ENCODE measurements at regions not wholly inside any gene's neighbourhood (a gene's known extent, or its start where the extent isn't known, plus 50 kb on each side); places are given as distances from the start of the nearest gene placed in this dataset.

GRCh38 chr19:5392486-5392885 is 51.9 kb upstream of the PTPRS start:
- H3K4me3 ChIP-seq (ENCODE audit: low read depth, low read length): no peak overlapping the region
- H3K27me3 ChIP-seq (ENCODE audit: control insufficient read depth, insufficient read depth, low read length): peaks cover 22% of the 10 kb centered on the region
- H3K36me3 ChIP-seq (ENCODE audit: control insufficient read depth, insufficient read depth, low read length): no peaks in the 10 kb centered on the region
- no peak for DNase-seq (ENCODE audit: low read depth)
- TF ChIP-seq CTCF (IDR thresholded peaks at IDR 0.05; ENCODE audit: insufficient read depth, low read length, poor library complexity, severe bottlenecking): no peak

- Histone ChIP-seq H3K4me3 (ENCODE audit: low read depth, low read length) (no peak overlapping the region), H3K36me3 (ENCODE audit: control insufficient read depth, insufficient read depth, low read length) (no peaks in the 10 kb centered on the region), H3K27me3 (ENCODE audit: control insufficient read depth, insufficient read depth, low read length) (peaks cover 27% of the 10 kb centered on the region)
- no peak for DNase-seq (ENCODE audit: low read depth)
- TF ChIP-seq CTCF (IDR thresholded peaks at IDR 0.05; ENCODE audit: insufficient read depth, low read length, poor library complexity, severe bottlenecking): no peak
These were observed 52.5 kb upstream of the PTPRS start for GRCh38 chr19:5393088-5393487.

GRCh38 chr19:5394551-5395505 is 54.2 kb upstream of the PTPRS start:
- H3K27me3 ChIP-seq (ENCODE audit: control insufficient read depth, insufficient read depth, low read length): peaks cover 27% of the 10 kb centered on the region
- H3K36me3 ChIP-seq (ENCODE audit: control insufficient read depth, insufficient read depth, low read length): no peaks in the 10 kb centered on the region
- no peak for TF ChIP-seq CTCF (IDR thresholded peaks at IDR 0.05; ENCODE audit: insufficient read depth, low read length, poor library complexity, severe bottlenecking)
- no peak for DNase-seq (ENCODE audit: low read depth)
- no peak overlapping the region for H3K4me3 ChIP-seq (ENCODE audit: low read depth, low read length)

- peaks cover 27% of the 10 kb centered on the region for H3K27me3 ChIP-seq (ENCODE audit: control insufficient read depth, insufficient read depth, low read length)
- no peak for TF ChIP-seq CTCF (IDR thresholded peaks at IDR 0.05; ENCODE audit: insufficient read depth, low read length, poor library complexity, severe bottlenecking)
These were observed 54.9 kb upstream of the PTPRS start for GRCh38 chr19:5395556-5395955.

GRCh38 chr19:5396096-5396939 is 55.7 kb upstream of the PTPRS start:
- H3K27me3 ChIP-seq (ENCODE audit: control insufficient read depth, insufficient read depth, low read length): peaks cover 27% of the 10 kb centered on the region
- DNase-seq (ENCODE audit: low read depth): no peak
- no peak overlapping the region for H3K4me3 ChIP-seq (ENCODE audit: low read depth, low read length)
- TF ChIP-seq CTCF (IDR thresholded peaks at IDR 0.05; ENCODE audit: insufficient read depth, low read length, poor library complexity, severe bottlenecking): no peak
- no peaks in the 10 kb centered on the region for H3K36me3 ChIP-seq (ENCODE audit: control insufficient read depth, insufficient read depth, low read length)

More at GRCh38 chr19:5395556-5395955, 54.9 kb upstream of the PTPRS start:
- no peak overlapping the region for H3K4me3 ChIP-seq (ENCODE audit: low read depth, low read length)
- no peak for DNase-seq (ENCODE audit: low read depth)
- no peaks in the 10 kb centered on the region for H3K36me3 ChIP-seq (ENCODE audit: control insufficient read depth, insufficient read depth, low read length)

Data from kidney epithelial cell (primary cell).